ENCODE measurements at regions not wholly inside any gene's neighbourhood (a gene's known extent, or its start where the extent isn't known, plus 50 kb on each side); places are given as distances from the start of the nearest gene placed in this dataset.

- DNase-seq (ENCODE audit: low read depth): peak; percentile 58
- no peak for TF ChIP-seq CTCF (conservative IDR thresholded peaks at IDR 0.05; ENCODE audit: control insufficient read depth, insufficient read depth, low read depth, low read length)
- no peak overlapping the region for H3K4me3 ChIP-seq (ENCODE audit: control insufficient read depth, low read depth, low read length)
Observed at GRCh38 chr3:113151461-113152031, 59.8 kb upstream of the BOC start.

- no peak for TF ChIP-seq CTCF (conservative IDR thresholded peaks at IDR 0.05; ENCODE audit: control insufficient read depth, insufficient read depth, low read depth, low read length)
- no peak for DNase-seq (ENCODE audit: low read depth)
- no peak overlapping the region for H3K4me3 ChIP-seq (ENCODE audit: control insufficient read depth, low read depth, low read length)
Observed at GRCh38 chr3:113152849-113153248, 58.5 kb upstream of the BOC start.

- no peak for DNase-seq (ENCODE audit: low read depth)
- no peak overlapping the region for H3K4me3 ChIP-seq (ENCODE audit: control insufficient read depth, low read depth, low read length)
- TF ChIP-seq CTCF (conservative IDR thresholded peaks at IDR 0.05; ENCODE audit: control insufficient read depth, insufficient read depth, low read depth, low read length): no peak
Observed at GRCh38 chr3:113153499-113154107, 57.8 kb upstream of the BOC start.

GRCh38 chr3:113156816-113157333 is 54.5 kb upstream of the BOC start:
- TF ChIP-seq CTCF (conservative IDR thresholded peaks at IDR 0.05; ENCODE audit: control insufficient read depth, insufficient read depth, low read depth, low read length): no peak
- DNase-seq (ENCODE audit: low read depth): no peak
- H3K4me3 ChIP-seq (ENCODE audit: control insufficient read depth, low read depth, low read length): no peak overlapping the region

- peak; percentile 74 for DNase-seq (ENCODE audit: low read depth)
- H3K4me3 ChIP-seq (ENCODE audit: control insufficient read depth, low read depth, low read length): no peak overlapping the region
- TF ChIP-seq CTCF (conservative IDR thresholded peaks at IDR 0.05; ENCODE audit: control insufficient read depth, insufficient read depth, low read depth, low read length): no peak
Observed at GRCh38 chr3:113157408-113158030, 53.8 kb upstream of the BOC start.

- H3K4me3 ChIP-seq (ENCODE audit: control insufficient read depth, low read depth, low read length): no peak overlapping the region
- peak; percentile 39 for DNase-seq (ENCODE audit: low read depth)
- TF ChIP-seq CTCF (conservative IDR thresholded peaks at IDR 0.05; ENCODE audit: control insufficient read depth, insufficient read depth, low read depth, low read length): no peak
Observed at GRCh38 chr3:113158171-113158570, 53.2 kb upstream of the BOC start.

All from fibroblast of mammary gland (primary cell).